SKM-1 (cell line): ENCODE measurements at regions not wholly inside any gene's neighbourhood (a gene's known extent, or its start where the extent isn't known, plus 50 kb on each side); places are given as distances from the start of the nearest gene placed in this dataset.

Source experiments
- DNase-seq: peaks from one replicate; lab custom pipeline; 2025; ENCODE audit not compliant: unreplicated experiment; lab: John Stamatoyannopoulos, UW

GRCh38 chr11:105553025-105553424 is 56.8 kb upstream of the GRIA4 start:
- no peak for DNase-seq

- no peak for DNase-seq
Measured at GRCh38 chr11:105548359-105548758, 61.5 kb upstream of the GRIA4 start.

- DNase-seq = no peak
Measured at GRCh38 chr11:105538588-105538987, 71.3 kb upstream of the GRIA4 start.

GRCh38 chr11:105537531-105537930 is 72.3 kb upstream of the GRIA4 start:
- no peak for DNase-seq

- DNase-seq = no peak
Measured at GRCh38 chr11:105524286-105524685, 85.6 kb upstream of the GRIA4 start.

GRCh38 chr11:105520706-105521345 is 89.0 kb upstream of the GRIA4 start:
- no peak for DNase-seq

- DNase-seq = no peak
Measured at GRCh38 chr11:105507496-105508254, 102.2 kb upstream of the GRIA4 start.

GRCh38 chr11:105492010-105492409 is 117.9 kb upstream of the GRIA4 start:
- DNase-seq = no peak

- no peak for DNase-seq
Measured at GRCh38 chr11:105491394-105491793, 118.5 kb upstream of the GRIA4 start.

GRCh38 chr11:105490333-105490732 is 119.5 kb upstream of the GRIA4 start:
- DNase-seq = no peak

- DNase-seq = no peak
Measured at GRCh38 chr11:105489446-105489845, 120.4 kb upstream of the GRIA4 start.

GRCh38 chr11:105486929-105487328 is 122.9 kb upstream of the GRIA4 start:
- no peak for DNase-seq

GRCh38 chr11:105469931-105470330 is 139.9 kb upstream of the GRIA4 start:
- DNase-seq = no peak

GRCh38 chr11:105468154-105468553 is 141.7 kb upstream of the GRIA4 start:
- DNase-seq = no peak

- DNase-seq = no peak
Measured at GRCh38 chr11:105466582-105467228, 143.2 kb upstream of the GRIA4 start.

GRCh38 chr11:105458071-105458470 is 151.8 kb upstream of the GRIA4 start:
- DNase-seq = no peak

GRCh38 chr11:105456950-105457349 is 152.9 kb upstream of the GRIA4 start:
- DNase-seq = no peak

- no peak for DNase-seq
Measured at GRCh38 chr11:105449100-105449734, 160.7 kb upstream of the GRIA4 start.

GRCh38 chr11:105448703-105449079 is 161.2 kb upstream of the GRIA4 start:
- no peak for DNase-seq

GRCh38 chr11:105447936-105448702 is 161.8 kb upstream of the GRIA4 start:
- DNase-seq = no peak

GRCh38 chr11:105443623-105444022 is 166.2 kb upstream of the GRIA4 start:
- no peak for DNase-seq
